ENCODE measurements at regions not wholly inside any gene's neighbourhood (a gene's known extent, or its start where the extent isn't known, plus 50 kb on each side); places are given as distances from the start of the nearest gene placed in this dataset.
A peak's percentile ranks its signal among the peaks of the same experiment; 100 is the strongest.
"Not testable (repeated sequence)": the region's sequence is repeated elsewhere in the genome, so short reads cannot be mapped to it uniquely, and the experiment has no call there.

- DNase-seq: no peak
Observed at GRCh38 chr7:86592185-86592584, 51.5 kb upstream of the GRM3 start.

GRCh38 chr7:86574006-86574405 is 69.7 kb upstream of the GRM3 start:
- no peak for DNase-seq

- no peak for DNase-seq
Observed at GRCh38 chr7:86558680-86559501, 84.8 kb upstream of the GRM3 start.

- no peak for DNase-seq
Observed at GRCh38 chr7:86534641-86535040, 109.1 kb upstream of the GRM3 start.

- DNase-seq: no peak
Observed at GRCh38 chr7:86504229-86504628, 139.5 kb upstream of the GRM3 start.

- no peak for DNase-seq
Observed at GRCh38 chr7:86499986-86500385, 143.7 kb upstream of the GRM3 start.

- DNase-seq: no peak
Observed at GRCh38 chr7:86485827-86486226, 157.9 kb upstream of the GRM3 start.

GRCh38 chr7:86479144-86479543 is 164.6 kb upstream of the GRM3 start:
- DNase-seq: no peak

- DNase-seq: no peak
Observed at GRCh38 chr7:86477343-86477935, 166.3 kb upstream of the GRM3 start.

GRCh38 chr7:86470763-86471162 is 172.9 kb upstream of the GRM3 start:
- no peak for DNase-seq

GRCh38 chr7:86469680-86470295 is 173.9 kb upstream of the GRM3 start:
- peak; percentile 70 to 80 (median 78) for DNase-seq

- no peak for DNase-seq
Observed at GRCh38 chr7:86454753-86455152, 189.0 kb upstream of the GRM3 start.

- no peak for DNase-seq
Observed at GRCh38 chr7:86453454-86453853, 190.3 kb upstream of the GRM3 start.

GRCh38 chr7:86448856-86449255 is 194.9 kb upstream of the GRM3 start:
- DNase-seq: no peak

- DNase-seq: no peak
Observed at GRCh38 chr7:86445285-86445684, 198.4 kb upstream of the GRM3 start.

GRCh38 chr7:86444245-86444644 is 199.5 kb upstream of the GRM3 start:
- no peak for DNase-seq

GRCh38 chr7:86440420-86440819 is 203.3 kb upstream of the GRM3 start:
- DNase-seq: not testable (repeated sequence)

GRCh38 chr7:86437951-86438450 is 205.7 kb upstream of the GRM3 start:
- DNase-seq: no peak

- no peak for DNase-seq
Observed at GRCh38 chr7:86431761-86432160, 211.9 kb upstream of the GRM3 start.

GRCh38 chr7:86411814-86412213 is 231.9 kb upstream of the GRM3 start:
- no peak for DNase-seq

- no peak for DNase-seq
Observed at GRCh38 chr7:86407291-86407690, 236.4 kb upstream of the GRM3 start.

GRCh38 chr7:86391813-86392212 is 251.9 kb upstream of the GRM3 start:
- DNase-seq: no peak

- DNase-seq: not testable (repeated sequence)
Observed at GRCh38 chr7:86375602-86376001, 268.1 kb upstream of the GRM3 start.

- no peak for DNase-seq
Observed at GRCh38 chr7:86372262-86372661, 271.4 kb upstream of the GRM3 start.
